SW 1271 (cell line): ENCODE measurements at regions not wholly inside any gene's neighbourhood (a gene's known extent, or its start where the extent isn't known, plus 50 kb on each side); places are given as distances from the start of the nearest gene placed in this dataset.

Experiments
- DNase-seq, 2 experiments: peaks; one replicate each; lab custom pipeline; 2025; lab: John Stamatoyannopoulos, UW

- DNase-seq = no peak
Observed at GRCh38 chr17:36756695-36757094, 155.3 kb downstream of the MRM1 start.

DNA sequence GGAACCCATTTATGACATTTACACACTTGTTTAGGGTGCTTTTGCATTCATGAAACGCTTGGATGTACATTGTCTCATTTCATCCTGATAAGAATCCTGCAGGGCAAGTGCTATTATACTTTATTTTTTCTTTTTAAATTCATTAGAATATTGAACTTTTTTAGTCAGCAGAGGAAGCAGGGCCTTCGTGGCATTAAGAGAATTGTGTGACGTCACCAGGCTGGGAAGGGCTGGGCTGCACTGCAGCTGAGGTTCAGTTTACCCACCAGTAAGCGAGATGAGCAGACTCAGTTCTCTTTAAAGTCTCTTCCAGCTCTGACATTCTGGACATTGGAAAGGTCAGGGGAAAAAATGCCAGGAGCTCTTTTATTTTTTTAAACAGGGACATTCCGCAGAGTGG is 159.0 kb downstream of the MRM1 start:
- DNase-seq = no peak

- no peak for DNase-seq
Observed at GRCh38 chr17:36761203-36761950, 160.0 kb downstream of the MRM1 start.

GRCh38 chr17:36765436-36766043 is 164.2 kb downstream of the MRM1 start:
- no peak for DNase-seq

- no peak for DNase-seq
Observed at GRCh38 chr17:36768394-36768793, 167.0 kb downstream of the MRM1 start.

DNA sequence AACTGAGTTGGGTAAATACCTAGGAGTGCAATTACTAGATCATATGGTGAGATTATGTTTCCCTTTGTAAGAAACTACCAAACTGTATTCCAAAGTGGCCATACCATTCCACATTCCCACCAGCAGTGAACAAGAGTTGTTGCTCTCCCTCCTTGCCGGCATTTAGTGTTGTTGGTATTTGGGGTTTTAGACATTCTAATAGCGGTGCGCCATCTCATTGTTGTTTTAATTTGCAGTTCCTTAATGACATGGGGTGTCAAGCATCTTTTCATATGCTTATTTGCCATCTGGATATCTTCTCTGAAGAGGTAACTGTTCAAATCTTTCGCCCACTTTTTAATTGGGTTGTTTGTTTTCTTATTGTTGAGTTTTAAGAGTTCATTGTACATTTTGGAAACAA is 164.2 kb upstream of the LHX1 start:
- no peak for DNase-seq

DNA sequence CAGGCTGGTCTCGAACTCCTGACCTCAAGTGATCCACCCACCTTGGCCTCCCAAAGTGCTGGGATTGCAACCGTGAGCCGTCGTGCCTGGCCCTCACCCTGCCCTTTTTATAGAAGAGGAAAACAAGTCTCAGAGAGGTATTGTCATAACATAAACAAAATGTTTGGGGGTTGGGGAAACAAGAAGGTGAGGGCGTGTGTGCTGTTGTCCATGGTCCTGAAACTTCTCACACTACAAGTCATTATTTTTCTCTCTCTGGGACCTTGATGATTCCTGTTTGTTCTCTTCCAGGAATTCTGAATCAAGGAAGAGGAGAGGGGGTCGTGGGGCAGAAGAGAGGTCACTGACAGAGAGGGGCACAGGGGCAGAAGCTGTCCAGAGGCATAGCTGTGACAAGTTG is 160.2 kb upstream of the LHX1 start:
- DNase-seq = no peak

GRCh38 chr17:36778448-36778847 is 158.8 kb upstream of the LHX1 start:
- no peak for DNase-seq

GRCh38 chr17:36779550-36779949 is 157.7 kb upstream of the LHX1 start:
- no peak for DNase-seq

DNA sequence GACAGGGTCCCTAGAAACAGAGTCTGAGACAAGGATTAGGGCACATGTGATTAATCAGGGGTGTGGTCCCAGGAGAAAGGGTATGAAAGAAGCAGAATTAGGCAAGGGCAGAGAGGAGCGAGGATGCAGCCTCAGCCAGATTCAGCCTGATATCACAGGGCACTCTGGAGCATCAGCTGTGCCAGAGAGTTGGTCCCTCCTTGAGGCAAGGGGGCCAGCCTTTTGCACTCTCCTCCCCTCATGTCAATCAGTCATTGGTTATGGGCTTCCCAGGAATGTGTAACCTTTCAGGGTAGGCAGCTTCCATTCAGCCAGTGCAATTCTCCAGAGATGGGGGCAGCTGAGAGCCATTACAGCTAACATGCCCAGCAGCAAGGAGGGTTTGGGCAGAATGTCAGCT is 152.6 kb upstream of the LHX1 start:
- DNase-seq = no peak

DNA sequence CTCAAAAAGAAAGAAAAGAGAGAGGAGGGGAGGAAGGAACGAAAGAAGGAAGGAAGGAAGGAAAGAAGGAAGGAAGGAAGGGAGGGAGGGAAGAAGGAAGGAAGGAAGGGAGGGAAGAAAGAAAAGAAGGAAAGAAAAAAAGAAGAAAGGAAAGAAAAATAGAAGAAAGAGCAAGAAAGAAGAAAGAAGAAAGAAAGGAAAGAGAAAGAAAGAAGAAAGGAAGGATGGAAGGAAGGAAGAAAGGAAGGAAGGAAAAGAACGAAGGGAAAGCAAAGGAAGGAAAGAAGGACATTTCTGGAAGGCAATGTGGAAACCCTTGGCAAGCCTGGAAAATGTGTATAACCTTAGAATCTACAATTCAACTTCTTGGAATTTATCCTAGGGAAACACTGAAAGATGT is 150.4 kb upstream of the LHX1 start:
- no peak for DNase-seq

GRCh38 chr17:36791150-36791941 is 145.9 kb upstream of the LHX1 start:
- DNase-seq = no peak

- no peak for DNase-seq
Observed at GRCh38 chr17:36791942-36792475, 145.3 kb upstream of the LHX1 start.

DNA sequence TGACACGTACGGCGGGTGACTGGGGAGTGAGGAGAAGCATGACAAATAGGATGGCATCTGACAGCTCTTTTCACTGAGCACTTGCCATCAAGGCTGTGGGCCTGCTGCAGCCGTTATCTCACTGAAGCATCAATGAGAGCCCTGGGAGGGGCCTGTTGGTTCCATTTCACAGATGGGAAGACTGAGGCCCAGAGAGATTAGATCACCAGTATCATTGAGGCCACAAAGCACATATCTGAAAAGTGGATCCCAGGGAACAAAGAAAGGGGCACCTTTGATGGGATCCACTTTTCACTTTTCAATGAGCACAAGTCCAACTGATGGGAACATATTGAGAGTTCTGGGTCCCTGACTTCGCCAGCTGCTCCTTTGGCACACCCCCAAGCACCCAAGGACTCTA is 144.4 kb upstream of the LHX1 start:
- no peak for DNase-seq

GRCh38 chr17:36793976-36794375 is 143.3 kb upstream of the LHX1 start:
- DNase-seq = no peak

DNA sequence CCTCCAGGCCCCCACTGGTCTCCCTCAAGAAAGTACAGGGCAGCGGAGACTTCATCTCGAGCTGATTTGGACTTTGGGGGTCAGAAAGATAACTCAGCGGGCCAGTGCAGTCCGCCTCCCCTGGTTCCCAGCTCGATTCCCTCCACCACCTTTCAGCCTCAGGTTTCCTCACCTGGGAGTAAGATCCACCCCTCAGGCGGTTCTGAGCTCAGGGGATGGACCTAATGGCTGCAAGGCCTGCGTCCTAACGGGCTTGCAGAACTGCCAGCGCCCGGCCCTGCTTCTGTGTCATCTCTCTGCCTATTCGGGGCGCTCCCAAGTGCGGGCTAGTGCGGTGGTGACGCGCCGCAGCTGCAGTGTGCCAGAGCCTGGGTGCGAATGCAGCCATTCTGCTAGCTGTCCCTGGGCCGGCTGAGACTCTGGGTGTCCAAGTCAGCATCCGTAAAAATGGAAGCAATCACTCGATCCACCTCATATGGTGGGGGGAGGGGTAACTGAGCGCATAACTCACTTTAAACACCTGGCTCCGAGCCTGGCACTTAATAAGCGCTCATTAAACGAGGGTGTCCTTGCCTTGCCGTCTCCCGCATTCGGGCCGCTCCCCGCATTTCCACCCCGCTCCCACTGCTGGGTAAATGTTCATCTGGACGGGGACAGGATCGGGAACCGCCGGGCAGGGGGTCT is 129.6 kb upstream of the LHX1 start:
- no peak for DNase-seq

- no peak for DNase-seq
Observed at GRCh38 chr17:36808180-36808661, 129.1 kb upstream of the LHX1 start.

- DNase-seq = no peak
Observed at GRCh38 chr17:36812762-36813161, 124.5 kb upstream of the LHX1 start.

- DNase-seq = no peak
Observed at GRCh38 chr17:36813357-36813756, 123.9 kb upstream of the LHX1 start.

GRCh38 chr17:36813957-36814563 is 123.2 kb upstream of the LHX1 start:
- no peak for DNase-seq

DNA sequence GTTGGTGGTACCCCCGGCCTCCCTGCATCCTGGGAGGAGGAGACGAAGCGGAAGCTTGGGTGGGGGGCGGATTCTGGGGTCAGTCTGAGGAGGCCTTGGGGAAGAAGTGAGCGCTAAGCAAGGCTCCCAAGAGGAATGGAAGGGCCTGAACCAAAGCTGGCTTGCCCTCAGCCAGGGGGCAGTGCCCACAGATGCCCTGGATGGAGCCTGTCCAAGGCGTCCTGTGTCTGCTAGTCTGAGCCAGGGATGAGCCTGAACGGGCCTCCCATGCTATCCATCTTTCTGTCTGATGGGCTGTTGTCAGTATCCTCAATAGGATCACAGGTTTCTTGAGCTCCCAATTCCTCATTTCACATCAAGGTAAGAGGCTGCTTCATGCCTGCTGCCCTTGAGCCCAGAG is 122.3 kb upstream of the LHX1 start:
- no peak for DNase-seq
